ENCODE measurements at regions not wholly inside any gene's neighbourhood (a gene's known extent, or its start where the extent isn't known, plus 50 kb on each side); places are given as distances from the start of the nearest gene placed in this dataset.
"Not testable (repeated sequence)": the region's sequence is repeated elsewhere in the genome, so short reads cannot be mapped to it uniquely, and the experiment has no call there.

GRCh38 chr20:1845163-1845523 lies 50.1 kb upstream of the SIRPA start:
- DNase-seq = no peak

GRCh38 chr20:1844325-1845162 lies 50.7 kb upstream of the SIRPA start:
- no peak for DNase-seq

GRCh38 chr20:1842281-1842680 lies 52.9 kb upstream of the SIRPA start:
- no peak for DNase-seq

- no peak for DNase-seq
These were observed 53.6 kb upstream of the SIRPA start for GRCh38 chr20:1841554-1842140.

GRCh38 chr20:1840817-1841553 lies 54.2 kb upstream of the SIRPA start:
- DNase-seq = no peak

GRCh38 chr20:1839376-1840317 lies 55.6 kb upstream of the SIRPA start:
- DNase-seq = not testable (repeated sequence)

GRCh38 chr20:1838556-1839279 lies 56.5 kb upstream of the SIRPA start:
- no peak for DNase-seq

- no peak for DNase-seq
These were observed 59.8 kb upstream of the SIRPA start for GRCh38 chr20:1835186-1836035.

- no peak for DNase-seq
These were observed 61.2 kb upstream of the SIRPA start for GRCh38 chr20:1833728-1834726.

GRCh38 chr20:1833216-1833615 lies 62.0 kb upstream of the SIRPA start:
- no peak for DNase-seq

- no peak for DNase-seq
These were observed 62.6 kb upstream of the SIRPA start for GRCh38 chr20:1832634-1833033.

- DNase-seq = no peak
These were observed 63.6 kb upstream of the SIRPA start for GRCh38 chr20:1831606-1832005.

- no peak for DNase-seq
These were observed 64.1 kb upstream of the SIRPA start for GRCh38 chr20:1831096-1831495.

GRCh38 chr20:1830240-1830639 lies 65.0 kb upstream of the SIRPA start:
- DNase-seq = no peak

GRCh38 chr20:1829531-1829930 lies 65.7 kb upstream of the SIRPA start:
- DNase-seq = no peak

GRCh38 chr20:1828786-1829131 lies 66.4 kb upstream of the SIRPA start:
- no peak for DNase-seq

GRCh38 chr20:1827974-1828785 lies 67.0 kb upstream of the SIRPA start:
- DNase-seq = no peak

- DNase-seq = no peak
These were observed 67.7 kb upstream of the SIRPA start for GRCh38 chr20:1827510-1827973.

- no peak for DNase-seq
These were observed 69.2 kb upstream of the SIRPA start for GRCh38 chr20:1825938-1826445.

Data from GDM1 (cell line).